AG08396 (cell line): ENCODE measurements at regions not wholly inside any gene's neighbourhood (a gene's known extent, or its start where the extent isn't known, plus 50 kb on each side); places are given as distances from the start of the nearest gene placed in this dataset.

ENCODE experiments used
- DNase-seq: peaks from one replicate; pipeline ENCODE4 v3.0.0; 2012; ENCODE audit warnings: low spot score, mixed read lengths

DNA sequence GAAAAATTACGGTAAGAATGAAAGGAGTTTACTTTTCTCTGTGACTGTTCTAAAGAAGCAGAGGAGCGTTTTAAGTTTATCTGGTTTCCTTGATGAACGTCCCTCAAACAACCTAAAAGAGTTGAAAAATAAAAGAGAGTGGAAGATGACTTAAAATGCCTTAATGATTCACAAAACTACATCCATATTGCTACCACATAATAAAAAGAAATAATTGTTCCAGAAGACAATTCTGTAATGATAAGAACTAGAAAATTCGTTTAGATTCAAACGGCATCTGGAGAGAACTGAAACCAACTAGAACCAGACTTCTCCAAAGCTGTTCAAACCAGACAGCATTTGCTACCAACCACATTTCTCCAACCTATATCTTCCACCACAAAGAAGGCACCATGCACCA lies 68.1 kb downstream of the TEKT4 start:
- no peak for DNase-seq

DNA sequence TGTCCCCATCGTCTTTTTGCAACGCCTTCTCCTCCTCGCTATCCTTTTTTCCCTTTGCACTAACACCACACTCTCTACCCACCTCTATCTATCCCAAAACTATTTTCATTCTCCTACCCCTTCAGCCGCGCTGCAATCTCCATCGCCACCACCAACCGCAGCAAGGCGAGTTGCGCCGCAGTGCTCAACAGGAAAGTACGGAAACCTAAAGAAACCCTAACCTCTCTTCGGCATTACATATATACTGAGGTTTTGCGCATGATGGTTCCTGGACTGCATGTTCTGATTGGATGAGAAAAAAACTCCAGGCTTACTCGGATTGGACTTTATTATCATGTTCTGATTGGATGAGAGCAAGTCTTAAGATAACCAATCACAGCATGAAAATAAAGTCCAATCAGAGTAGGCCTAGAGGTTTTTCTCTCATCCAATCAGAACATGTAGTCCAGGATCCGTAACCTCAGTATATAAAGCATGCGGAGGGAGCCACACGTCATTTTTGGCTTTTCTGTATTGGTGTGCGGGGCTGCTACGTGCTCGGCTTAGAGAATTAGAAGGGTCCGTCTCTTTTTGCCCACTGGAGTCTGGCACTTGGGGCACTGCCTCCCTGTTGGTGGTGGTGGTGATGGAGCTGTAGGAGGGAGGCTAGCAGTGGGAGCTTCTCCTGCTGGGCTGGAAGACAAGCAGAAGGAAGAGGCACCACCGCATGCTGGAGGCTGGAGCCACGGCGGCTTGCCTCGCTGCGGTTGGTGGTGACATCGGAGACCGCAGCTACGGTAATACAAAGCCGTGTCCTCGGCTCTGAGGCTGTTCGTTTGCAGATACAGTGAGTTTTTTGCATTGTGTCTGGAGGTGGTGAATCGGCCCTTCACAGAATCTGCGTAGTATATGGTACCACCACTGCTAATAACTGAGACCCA lies 76.1 kb downstream of the TEKT4 start:
- no peak for DNase-seq

DNA sequence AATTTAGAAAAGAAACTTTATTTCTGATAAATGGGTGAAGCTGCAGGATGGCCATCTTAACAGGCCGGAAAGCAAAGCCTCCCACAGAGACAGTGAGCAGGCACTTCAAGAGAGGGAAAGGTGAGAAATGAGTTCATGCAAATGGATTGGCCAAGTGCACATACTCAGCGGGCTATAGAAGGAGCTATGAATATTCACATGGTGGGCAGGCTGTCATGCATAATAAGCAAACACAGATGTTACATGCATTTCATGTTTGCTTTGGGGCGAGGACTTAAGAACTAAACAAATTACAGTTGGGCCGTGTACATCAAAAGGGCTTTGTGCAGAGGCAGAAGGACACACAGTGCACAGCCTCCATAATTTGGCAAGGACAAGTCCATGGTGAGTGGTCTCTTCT lies 69.8 kb upstream of the MAL start:
- DNase-seq: no peak

DNA sequence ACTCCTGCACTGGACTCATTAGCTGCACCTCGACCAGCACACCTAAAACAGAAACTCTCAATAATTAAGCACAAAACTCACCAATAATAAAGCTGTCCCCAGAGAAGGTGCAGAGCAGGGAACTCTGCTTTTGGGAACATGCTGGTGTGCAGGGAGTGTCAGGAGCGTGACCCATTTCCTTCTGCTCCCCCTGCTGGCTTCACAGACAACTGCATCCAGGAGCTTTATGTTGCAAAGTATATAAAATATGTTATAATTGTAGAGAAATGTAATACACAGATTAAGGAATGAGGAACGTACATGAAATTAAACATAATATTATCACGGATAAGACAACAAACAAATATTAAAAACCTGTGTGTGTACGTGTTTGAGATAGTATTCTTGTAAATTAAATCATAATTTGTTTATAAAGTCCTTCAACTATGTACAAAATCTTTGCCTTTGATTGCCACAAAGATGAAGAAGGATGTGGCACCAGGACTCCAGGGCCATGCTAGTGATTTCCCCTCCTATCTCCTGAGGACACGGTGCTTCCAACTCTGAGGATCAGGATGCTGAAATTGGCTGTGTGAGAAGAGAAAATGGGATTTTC lies 68.6 kb upstream of the MAL start:
- peak; percentile 69 for DNase-seq

GRCh38 chr2:94958245-94958644 lies 67.3 kb upstream of the MAL start:
- DNase-seq: no peak

DNA sequence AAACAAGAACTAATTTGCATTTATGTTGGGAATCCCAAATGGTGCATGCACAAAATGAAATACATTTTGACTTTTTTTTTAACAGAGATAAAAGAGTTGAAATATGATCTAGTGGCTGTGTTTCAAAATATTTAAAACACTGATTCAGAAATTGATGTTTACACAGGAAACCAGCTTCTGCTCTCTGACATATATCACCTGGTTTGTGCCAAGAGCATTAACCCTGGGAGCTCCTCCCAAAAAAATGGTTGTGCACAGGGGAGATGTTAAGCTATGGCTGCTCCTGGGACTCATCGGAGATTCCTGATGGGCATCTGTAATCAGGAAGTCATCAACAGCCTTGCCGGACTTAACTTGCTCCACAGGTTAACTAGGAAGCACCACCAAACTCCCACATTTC lies 65.2 kb upstream of the MAL start:
- no peak for DNase-seq

- no peak for DNase-seq
These were observed 64.8 kb upstream of the MAL start for GRCh38 chr2:94960751-94961150.

GRCh38 chr2:94964193-94964592 lies 61.3 kb upstream of the MAL start:
- DNase-seq: no peak

- no peak for DNase-seq
These were observed 58.8 kb upstream of the MAL start for GRCh38 chr2:94966689-94967088.

DNA sequence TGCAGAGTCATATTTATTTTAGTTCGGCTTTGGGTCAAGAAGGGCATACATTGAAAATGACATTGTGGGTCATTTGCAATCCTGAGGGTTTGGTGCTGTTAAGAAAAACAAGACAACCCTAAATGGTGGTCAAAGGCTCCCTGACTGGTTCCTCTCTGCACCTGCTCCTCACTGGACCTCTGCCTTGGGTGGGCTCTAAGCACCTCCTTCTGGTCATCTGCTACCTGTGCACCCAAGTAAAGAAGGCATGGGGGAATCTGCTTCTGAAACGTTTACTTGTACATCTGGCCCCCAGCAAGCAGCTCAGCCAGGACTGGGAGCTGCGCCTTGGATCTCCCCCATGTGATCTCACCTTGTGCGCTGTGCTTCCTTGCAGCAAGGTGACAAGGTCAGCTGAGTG lies 55.2 kb upstream of the MAL start:
- no peak for DNase-seq
